Esophagus muscularis mucosa (tissue), 4 donors: ENCODE measurements at regions not wholly inside any gene's neighbourhood (a gene's known extent, or its start where the extent isn't known, plus 50 kb on each side); places are given as distances from the start of the nearest gene placed in this dataset.

Experiments used
- DNase-seq: peaks from one replicate; pipeline ENCODE4 v3.0.0-alpha.2; 2017; ENCODE audit errors: extremely low spot score
- H3K27ac ChIP-seq, 4 donors: fragments of 200-600 bp; sonication (generic); replicated peaks in 1 of 4; 1 replicate in 3 of 4; 2 replicates in 1 of 4; pipeline ENCODE4 v1.5.1; 2016 to 2019; ENCODE audit warnings: mild to moderate bottlenecking in 1 of 4
- H3K27me3 ChIP-seq, 4 donors: fragments of 200-600 bp; sonication (generic); one replicate each; pipeline versions ENCODE4 v1.5.1 to v1.6.0; 2016 to 2019
- H3K36me3 ChIP-seq, 4 donors: fragments of 200-600 bp; sonication (generic); one replicate each; pipeline ENCODE4 v1.5.1; 2016 to 2019
- H3K4me1 ChIP-seq, 4 donors: fragments of 200-600 bp; sonication (generic); one replicate each; pipeline ENCODE4 v1.5.1; 2016 to 2019
- H3K4me3 ChIP-seq, 4 donors: fragments of 200-600 bp; sonication (generic); 1 replicate in 2 of 4; 2 replicates in 2 of 4; pipeline ENCODE4 v1.5.1; 2016 to 2019; ENCODE audit warnings: mild to moderate bottlenecking in 4 of 4, moderate library complexity in 1 of 4
- H3K9me3 ChIP-seq, 4 donors: fragments of 200-600 bp; sonication (generic); 1 replicate in 3 of 4; 2 replicates in 1 of 4; pipeline ENCODE4 v1.5.1; 2016 to 2019
- CTCF ChIP-seq, 3 experiments: fragments of 200-600 bp in 2 of 3; fragments of 450-650 bp in 1 of 3; sonication (generic) in 2 of 3; IDR thresholded peaks; one replicate each; pipeline ENCODE4 v1.5.1; 2017 to 2019; ENCODE audit warnings: antibody characterized with exemption in 3 of 3, mild to moderate bottlenecking in 2 of 3, moderate library complexity in 1 of 3
- EP300 ChIP-seq: sonication (generic); formaldehyde crosslinking; IDR thresholded peaks from one replicate; pipeline ENCODE4 v1.6.1; 2017; ENCODE audit warnings: antibody characterized with exemption
- POLR2A ChIP-seq: fragments of 450-650 bp; IDR thresholded peaks from one replicate; pipeline ENCODE4 v1.6.1; 2017; ENCODE audit warnings: antibody characterized with exemption, moderate library complexity, mild to moderate bottlenecking, low read depth
- POLR2AphosphoS5 ChIP-seq, 2 donors: sonication (generic); formaldehyde crosslinking; IDR thresholded peaks; one replicate each; pipeline ENCODE4 v1.6.1; 2017; ENCODE audit warnings: antibody characterized with exemption in 2 of 2
- WGBS: methylation state at CpG from one replicate; pipeline ENCODE4 v1.1.5; 2018; 5-methylcytosine and 5-hydroxymethylcytosine counted together
- intact Hi-C: fragments of 100-400 bp; cut with DNase I; formaldehyde crosslinking; loops from one replicate; pipeline ENCODE4 v1.15.1; 2023

GRCh38 chr3:48067271-48067670, 51.1 kb upstream of the MAP4 start:
- no peak overlapping the region for H3K27ac ChIP-seq

More at GRCh38 chr3:48067271-48067670, 51.1 kb upstream of the MAP4 start:
- 95% methylated on average over 4 of the region's 4 CpGs for WGBS
- H3K4me1 ChIP-seq: peaks cover 38 to 77% (median 51%) of the 10 kb centered on the region in 4 donors
- no peak for TF ChIP-seq EP300
- no peak for TF ChIP-seq POLR2A
- TF ChIP-seq CTCF (IDR thresholded peaks at IDR 0.05): no peak
- no peak for TF ChIP-seq POLR2AphosphoS5 (IDR thresholded peaks at IDR 0.05)
- no peak for DNase-seq
- H3K36me3 ChIP-seq: peaks cover 0 to 16% (median 5%) of the 10 kb centered on the region in 4 donors
- no peak overlapping the region for H3K4me3 ChIP-seq
- no peaks in the 10 kb centered on the region for H3K9me3 ChIP-seq
- no peaks in the 10 kb centered on the region for H3K27me3 ChIP-seq
- intact Hi-C loops: no loop called here
